Mesothelial cell of epicardium (in vitro differentiated cells): ENCODE measurements at regions not wholly inside any gene's neighbourhood (a gene's known extent, or its start where the extent isn't known, plus 50 kb on each side); places are given as distances from the start of the nearest gene placed in this dataset.

ENCODE experiments used
- DNase-seq, 2 experiments: peaks; one replicate each; pipeline ENCODE4 v3.0.0; 2021; ENCODE audit warnings: low spot score in 2 of 2; ENCODE audit not compliant: unreplicated experiment in 2 of 2
- H3K27ac Mint-ChIP-seq: 2 replicates; pipeline ENCODE4 v1.8.0; 2021; ENCODE audit warnings: mixed read lengths
- H3K27me3 Mint-ChIP-seq: 2 replicates; pipeline ENCODE4 v1.8.0; 2021; ENCODE audit warnings: low read depth, mixed read lengths
- H3K36me3 Mint-ChIP-seq: 2 replicates; pipeline ENCODE4 v1.8.0; 2021; ENCODE audit warnings: mixed read lengths
- H3K4me1 Mint-ChIP-seq: 2 replicates; pipeline ENCODE4 v1.8.0; 2021; ENCODE audit warnings: mixed read lengths
- H3K4me3 Mint-ChIP-seq: 2 replicates; pipeline ENCODE4 v1.8.0; 2021; ENCODE audit warnings: mild to moderate bottlenecking, moderate library complexity, mixed read lengths
- H3K9me3 Mint-ChIP-seq: 2 replicates; pipeline ENCODE4 v1.8.0; 2021; ENCODE audit warnings: mixed read lengths
- TF ChIP-seq, protein P1 (sequence below): fragments of 200-600 bp; sonication (generic); IDR thresholded peaks from one replicate; pipeline ENCODE4 v1.5.0; 2021; ENCODE audit warnings: antibody characterized with exemption; ENCODE audit not compliant: unreplicated experiment

- H3K27me3 Mint-ChIP-seq = no peaks in the 10 kb centered on the region
- H3K9me3 Mint-ChIP-seq = peaks cover 13% of the 10 kb centered on the region
- TF ChIP-seq, protein P1, sequence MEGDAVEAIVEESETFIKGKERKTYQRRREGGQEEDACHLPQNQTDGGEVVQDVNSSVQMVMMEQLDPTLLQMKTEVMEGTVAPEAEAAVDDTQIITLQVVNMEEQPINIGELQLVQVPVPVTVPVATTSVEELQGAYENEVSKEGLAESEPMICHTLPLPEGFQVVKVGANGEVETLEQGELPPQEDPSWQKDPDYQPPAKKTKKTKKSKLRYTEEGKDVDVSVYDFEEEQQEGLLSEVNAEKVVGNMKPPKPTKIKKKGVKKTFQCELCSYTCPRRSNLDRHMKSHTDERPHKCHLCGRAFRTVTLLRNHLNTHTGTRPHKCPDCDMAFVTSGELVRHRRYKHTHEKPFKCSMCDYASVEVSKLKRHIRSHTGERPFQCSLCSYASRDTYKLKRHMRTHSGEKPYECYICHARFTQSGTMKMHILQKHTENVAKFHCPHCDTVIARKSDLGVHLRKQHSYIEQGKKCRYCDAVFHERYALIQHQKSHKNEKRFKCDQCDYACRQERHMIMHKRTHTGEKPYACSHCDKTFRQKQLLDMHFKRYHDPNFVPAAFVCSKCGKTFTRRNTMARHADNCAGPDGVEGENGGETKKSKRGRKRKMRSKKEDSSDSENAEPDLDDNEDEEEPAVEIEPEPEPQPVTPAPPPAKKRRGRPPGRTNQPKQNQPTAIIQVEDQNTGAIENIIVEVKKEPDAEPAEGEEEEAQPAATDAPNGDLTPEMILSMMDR = no peak
- DNase-seq = no peak
- no peaks in the 10 kb centered on the region for H3K36me3 Mint-ChIP-seq
- H3K4me3 Mint-ChIP-seq = no peak overlapping the region
- no peaks in the 10 kb centered on the region for H3K4me1 Mint-ChIP-seq
- H3K27ac Mint-ChIP-seq = no peak overlapping the region
Observed at GRCh38 chr9:29775491-29775890, 2202.2 kb upstream of the C9orf72 start.

DNA sequence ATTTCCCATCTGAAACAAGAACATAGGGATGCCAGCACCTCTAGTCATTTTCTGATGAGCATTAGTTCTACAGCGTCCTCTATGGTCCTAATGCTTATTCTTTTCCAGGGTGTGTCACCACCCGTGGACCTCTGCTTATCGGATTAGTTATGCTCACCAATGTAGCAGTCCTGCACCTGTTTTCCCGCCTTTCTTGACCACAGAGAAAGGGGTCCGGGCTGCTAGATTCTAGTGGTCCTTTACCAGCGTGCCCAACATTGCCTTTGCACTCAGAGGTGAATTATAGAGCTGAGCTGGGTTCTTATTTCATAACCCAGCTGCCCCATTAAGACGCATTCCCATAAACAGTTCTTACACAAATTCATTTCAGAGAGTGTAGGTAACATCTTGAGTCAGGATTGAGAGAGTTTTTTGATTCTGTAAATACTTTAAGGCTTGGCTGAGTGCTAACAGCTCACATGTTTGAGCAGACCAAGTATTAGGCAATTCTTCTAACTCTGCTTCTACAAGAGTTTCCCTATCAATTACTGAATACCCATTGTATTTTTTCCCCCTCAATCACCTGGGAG is 2205.1 kb upstream of the C9orf72 start:
- no peak overlapping the region for H3K27ac Mint-ChIP-seq
- H3K36me3 Mint-ChIP-seq = no peaks in the 10 kb centered on the region
- H3K9me3 Mint-ChIP-seq = peaks cover 13% of the 10 kb centered on the region
- no peaks in the 10 kb centered on the region for H3K27me3 Mint-ChIP-seq
- no peak overlapping the region for H3K4me3 Mint-ChIP-seq
- no peak for DNase-seq
- H3K4me1 Mint-ChIP-seq = peaks cover 6% of the 10 kb centered on the region
- TF ChIP-seq, protein P1 = no peak

- H3K27me3 Mint-ChIP-seq = no peaks in the 10 kb centered on the region
- H3K36me3 Mint-ChIP-seq = no peaks in the 10 kb centered on the region
- TF ChIP-seq, protein P1 = no peak
- DNase-seq = no peak
- no peak overlapping the region for H3K27ac Mint-ChIP-seq
- H3K4me1 Mint-ChIP-seq = no peaks in the 10 kb centered on the region
- no peak overlapping the region for H3K4me3 Mint-ChIP-seq
- H3K9me3 Mint-ChIP-seq = no peaks in the 10 kb centered on the region
Observed at GRCh38 chr9:29793970-29794369, 2220.7 kb upstream of the C9orf72 start.

GRCh38 chr9:29796291-29796952 is 2223.1 kb upstream of the C9orf72 start:
- H3K27ac Mint-ChIP-seq = no peak overlapping the region
- H3K27me3 Mint-ChIP-seq = no peaks in the 10 kb centered on the region
- no peaks in the 10 kb centered on the region for H3K36me3 Mint-ChIP-seq
- no peak for DNase-seq
- no peaks in the 10 kb centered on the region for H3K4me1 Mint-ChIP-seq
- H3K4me3 Mint-ChIP-seq = no peak overlapping the region
- H3K9me3 Mint-ChIP-seq = no peaks in the 10 kb centered on the region
- TF ChIP-seq, protein P1 = no peak

- Mint-ChIP-seq H3K4me1 (no peaks in the 10 kb centered on the region), H3K4me3 (no peak overlapping the region), H3K36me3 (no peaks in the 10 kb centered on the region), H3K27me3 (no peaks in the 10 kb centered on the region), H3K27ac (no peak overlapping the region), H3K9me3 (no peaks in the 10 kb centered on the region)
- TF ChIP-seq, protein P1 = no peak
- no peak for DNase-seq
Observed at GRCh38 chr9:29798599-29798998, 2225.3 kb upstream of the C9orf72 start.
